Testis (tissue), 2 donors: ENCODE measurements at regions not wholly inside any gene's neighbourhood (a gene's known extent, or its start where the extent isn't known, plus 50 kb on each side); places are given as distances from the start of the nearest gene placed in this dataset.

Experiments
- POLR2A ChIP-seq: fragments of 450-650 bp; IDR thresholded peaks from one replicate; pipeline ENCODE4 v1.6.1; 2017; ENCODE audit warnings: antibody characterized with exemption, mild to moderate bottlenecking, moderate library complexity
- TF ChIP-seq, protein P1 (sequence below), 3 experiments: fragments of 450-650 bp in 2 of 3; fragments of 200-600 bp in 1 of 3; sonication (generic) in 1 of 3; IDR thresholded peaks; one replicate each; pipeline ENCODE4 v1.5.1; 2016 to 2019; ENCODE audit warnings: antibody characterized with exemption in 3 of 3, mild to moderate bottlenecking in 2 of 3, moderate library complexity in 1 of 3

DNA sequence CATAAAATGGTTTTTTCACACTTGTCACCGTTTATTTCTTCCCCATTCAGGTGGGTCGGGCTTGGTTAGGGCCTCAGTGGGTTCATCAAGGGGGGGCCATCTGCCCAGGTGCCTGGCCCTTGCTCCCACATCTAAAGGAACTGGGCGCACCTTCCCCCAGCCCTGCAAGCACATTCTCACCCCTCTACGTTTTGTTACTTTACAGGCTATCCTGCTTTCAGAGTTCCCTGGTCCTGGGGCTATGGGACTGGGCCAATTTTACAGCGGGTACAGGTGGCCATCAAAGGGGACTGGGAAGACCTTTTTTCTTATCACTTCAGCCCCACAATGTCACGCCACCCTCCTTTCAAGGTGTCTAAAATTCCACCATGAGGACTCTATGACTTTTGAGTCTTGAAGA, 71.8 kb upstream of the HAAO start:
- TF ChIP-seq, protein P1, sequence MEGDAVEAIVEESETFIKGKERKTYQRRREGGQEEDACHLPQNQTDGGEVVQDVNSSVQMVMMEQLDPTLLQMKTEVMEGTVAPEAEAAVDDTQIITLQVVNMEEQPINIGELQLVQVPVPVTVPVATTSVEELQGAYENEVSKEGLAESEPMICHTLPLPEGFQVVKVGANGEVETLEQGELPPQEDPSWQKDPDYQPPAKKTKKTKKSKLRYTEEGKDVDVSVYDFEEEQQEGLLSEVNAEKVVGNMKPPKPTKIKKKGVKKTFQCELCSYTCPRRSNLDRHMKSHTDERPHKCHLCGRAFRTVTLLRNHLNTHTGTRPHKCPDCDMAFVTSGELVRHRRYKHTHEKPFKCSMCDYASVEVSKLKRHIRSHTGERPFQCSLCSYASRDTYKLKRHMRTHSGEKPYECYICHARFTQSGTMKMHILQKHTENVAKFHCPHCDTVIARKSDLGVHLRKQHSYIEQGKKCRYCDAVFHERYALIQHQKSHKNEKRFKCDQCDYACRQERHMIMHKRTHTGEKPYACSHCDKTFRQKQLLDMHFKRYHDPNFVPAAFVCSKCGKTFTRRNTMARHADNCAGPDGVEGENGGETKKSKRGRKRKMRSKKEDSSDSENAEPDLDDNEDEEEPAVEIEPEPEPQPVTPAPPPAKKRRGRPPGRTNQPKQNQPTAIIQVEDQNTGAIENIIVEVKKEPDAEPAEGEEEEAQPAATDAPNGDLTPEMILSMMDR (IDR thresholded peaks at IDR 0.05), result no peak
- no peak for TF ChIP-seq POLR2A
